ENCODE measurements at regions not wholly inside any gene's neighbourhood (a gene's known extent, or its start where the extent isn't known, plus 50 kb on each side); places are given as distances from the start of the nearest gene placed in this dataset.

DNA sequence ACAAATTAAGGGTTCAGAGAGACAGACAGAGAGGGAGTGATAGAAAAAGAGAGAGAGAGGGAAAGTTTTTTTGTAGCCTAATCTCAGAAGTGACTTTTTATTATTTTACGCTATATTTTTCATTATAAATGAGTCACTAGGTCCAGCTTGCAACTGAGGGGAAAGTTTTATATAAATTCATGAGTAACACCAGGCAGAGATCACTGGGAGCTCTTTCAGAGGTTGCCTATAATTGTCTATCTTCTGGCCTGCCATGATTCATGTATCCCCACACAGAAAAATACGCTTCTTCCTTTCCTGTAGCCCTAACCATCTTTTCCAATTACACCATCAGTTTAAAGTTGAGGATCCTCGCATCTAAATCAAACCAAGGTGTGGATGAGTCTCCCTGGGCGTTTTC is 467.9 kb downstream of the SLITRK1 start:
- TF ChIP-seq, protein P1, sequence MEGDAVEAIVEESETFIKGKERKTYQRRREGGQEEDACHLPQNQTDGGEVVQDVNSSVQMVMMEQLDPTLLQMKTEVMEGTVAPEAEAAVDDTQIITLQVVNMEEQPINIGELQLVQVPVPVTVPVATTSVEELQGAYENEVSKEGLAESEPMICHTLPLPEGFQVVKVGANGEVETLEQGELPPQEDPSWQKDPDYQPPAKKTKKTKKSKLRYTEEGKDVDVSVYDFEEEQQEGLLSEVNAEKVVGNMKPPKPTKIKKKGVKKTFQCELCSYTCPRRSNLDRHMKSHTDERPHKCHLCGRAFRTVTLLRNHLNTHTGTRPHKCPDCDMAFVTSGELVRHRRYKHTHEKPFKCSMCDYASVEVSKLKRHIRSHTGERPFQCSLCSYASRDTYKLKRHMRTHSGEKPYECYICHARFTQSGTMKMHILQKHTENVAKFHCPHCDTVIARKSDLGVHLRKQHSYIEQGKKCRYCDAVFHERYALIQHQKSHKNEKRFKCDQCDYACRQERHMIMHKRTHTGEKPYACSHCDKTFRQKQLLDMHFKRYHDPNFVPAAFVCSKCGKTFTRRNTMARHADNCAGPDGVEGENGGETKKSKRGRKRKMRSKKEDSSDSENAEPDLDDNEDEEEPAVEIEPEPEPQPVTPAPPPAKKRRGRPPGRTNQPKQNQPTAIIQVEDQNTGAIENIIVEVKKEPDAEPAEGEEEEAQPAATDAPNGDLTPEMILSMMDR (IDR thresholded peaks at IDR 0.05; ENCODE audit: low read depth, low read length, missing input control): no peak
- TF ChIP-seq, protein P2, sequence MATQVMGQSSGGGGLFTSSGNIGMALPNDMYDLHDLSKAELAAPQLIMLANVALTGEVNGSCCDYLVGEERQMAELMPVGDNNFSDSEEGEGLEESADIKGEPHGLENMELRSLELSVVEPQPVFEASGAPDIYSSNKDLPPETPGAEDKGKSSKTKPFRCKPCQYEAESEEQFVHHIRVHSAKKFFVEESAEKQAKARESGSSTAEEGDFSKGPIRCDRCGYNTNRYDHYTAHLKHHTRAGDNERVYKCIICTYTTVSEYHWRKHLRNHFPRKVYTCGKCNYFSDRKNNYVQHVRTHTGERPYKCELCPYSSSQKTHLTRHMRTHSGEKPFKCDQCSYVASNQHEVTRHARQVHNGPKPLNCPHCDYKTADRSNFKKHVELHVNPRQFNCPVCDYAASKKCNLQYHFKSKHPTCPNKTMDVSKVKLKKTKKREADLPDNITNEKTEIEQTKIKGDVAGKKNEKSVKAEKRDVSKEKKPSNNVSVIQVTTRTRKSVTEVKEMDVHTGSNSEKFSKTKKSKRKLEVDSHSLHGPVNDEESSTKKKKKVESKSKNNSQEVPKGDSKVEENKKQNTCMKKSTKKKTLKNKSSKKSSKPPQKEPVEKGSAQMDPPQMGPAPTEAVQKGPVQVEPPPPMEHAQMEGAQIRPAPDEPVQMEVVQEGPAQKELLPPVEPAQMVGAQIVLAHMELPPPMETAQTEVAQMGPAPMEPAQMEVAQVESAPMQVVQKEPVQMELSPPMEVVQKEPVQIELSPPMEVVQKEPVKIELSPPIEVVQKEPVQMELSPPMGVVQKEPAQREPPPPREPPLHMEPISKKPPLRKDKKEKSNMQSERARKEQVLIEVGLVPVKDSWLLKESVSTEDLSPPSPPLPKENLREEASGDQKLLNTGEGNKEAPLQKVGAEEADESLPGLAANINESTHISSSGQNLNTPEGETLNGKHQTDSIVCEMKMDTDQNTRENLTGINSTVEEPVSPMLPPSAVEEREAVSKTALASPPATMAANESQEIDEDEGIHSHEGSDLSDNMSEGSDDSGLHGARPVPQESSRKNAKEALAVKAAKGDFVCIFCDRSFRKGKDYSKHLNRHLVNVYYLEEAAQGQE (IDR thresholded peaks at IDR 0.05): no peak
- no peak for TF ChIP-seq TAF1 (conservative IDR thresholded peaks at IDR 0.05)
- TF ChIP-seq, protein P3, sequence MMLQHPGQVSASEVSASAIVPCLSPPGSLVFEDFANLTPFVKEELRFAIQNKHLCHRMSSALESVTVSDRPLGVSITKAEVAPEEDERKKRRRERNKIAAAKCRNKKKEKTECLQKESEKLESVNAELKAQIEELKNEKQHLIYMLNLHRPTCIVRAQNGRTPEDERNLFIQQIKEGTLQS (IDR thresholded peaks at IDR 0.05): no peak
- TF ChIP-seq EGR1 (IDR thresholded peaks at IDR 0.05; ENCODE audit: low read depth in 2 of 2): no peak
- TF ChIP-seq RAD21 (IDR thresholded peaks at IDR 0.05): no peak
- TF ChIP-seq FOXA1 (IDR thresholded peaks at IDR 0.05): no peak
- TF ChIP-seq, protein P4, sequence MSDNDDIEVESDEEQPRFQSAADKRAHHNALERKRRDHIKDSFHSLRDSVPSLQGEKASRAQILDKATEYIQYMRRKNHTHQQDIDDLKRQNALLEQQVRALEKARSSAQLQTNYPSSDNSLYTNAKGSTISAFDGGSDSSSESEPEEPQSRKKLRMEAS (IDR thresholded peaks at IDR 0.05): no peak
